LNCAP (cell line): ENCODE measurements at regions not wholly inside any gene's neighbourhood (a gene's known extent, or its start where the extent isn't known, plus 50 kb on each side); places are given as distances from the start of the nearest gene placed in this dataset.

ENCODE experiments used
- CTCF ChIP-seq: fragments of 450-650 bp; IDR thresholded peaks from 2 replicates; pipeline ENCODE4 v1.5.1; 2017; ENCODE audit warnings: mild to moderate bottlenecking

GRCh38 chr4:65227628-65228027 is 442.7 kb downstream of the EPHA5 start:
- TF ChIP-seq CTCF: no peak

- TF ChIP-seq CTCF: no peak
Observed at GRCh38 chr4:65223601-65224000, 446.7 kb downstream of the EPHA5 start.

GRCh38 chr4:65217179-65217578 is 453.1 kb downstream of the EPHA5 start:
- no peak for TF ChIP-seq CTCF

- no peak for TF ChIP-seq CTCF
Observed at GRCh38 chr4:65202853-65203236, 467.4 kb downstream of the EPHA5 start.

- TF ChIP-seq CTCF: no peak
Observed at GRCh38 chr4:65202165-65202852, 468.0 kb downstream of the EPHA5 start.

GRCh38 chr4:65195666-65196065 is 474.6 kb downstream of the EPHA5 start:
- TF ChIP-seq CTCF: no peak

GRCh38 chr4:65195002-65195401 is 475.3 kb downstream of the EPHA5 start:
- TF ChIP-seq CTCF: no peak

- TF ChIP-seq CTCF: no peak
Observed at GRCh38 chr4:65193985-65194384, 476.3 kb downstream of the EPHA5 start.
